NCI-H446 (cell line): ENCODE measurements at regions not wholly inside any gene's neighbourhood (a gene's known extent, or its start where the extent isn't known, plus 50 kb on each side); places are given as distances from the start of the nearest gene placed in this dataset.

Source experiments
- DNase-seq, 2 experiments: peaks; one replicate each; lab custom pipeline; 2025; lab: John Stamatoyannopoulos, UW

DNA sequence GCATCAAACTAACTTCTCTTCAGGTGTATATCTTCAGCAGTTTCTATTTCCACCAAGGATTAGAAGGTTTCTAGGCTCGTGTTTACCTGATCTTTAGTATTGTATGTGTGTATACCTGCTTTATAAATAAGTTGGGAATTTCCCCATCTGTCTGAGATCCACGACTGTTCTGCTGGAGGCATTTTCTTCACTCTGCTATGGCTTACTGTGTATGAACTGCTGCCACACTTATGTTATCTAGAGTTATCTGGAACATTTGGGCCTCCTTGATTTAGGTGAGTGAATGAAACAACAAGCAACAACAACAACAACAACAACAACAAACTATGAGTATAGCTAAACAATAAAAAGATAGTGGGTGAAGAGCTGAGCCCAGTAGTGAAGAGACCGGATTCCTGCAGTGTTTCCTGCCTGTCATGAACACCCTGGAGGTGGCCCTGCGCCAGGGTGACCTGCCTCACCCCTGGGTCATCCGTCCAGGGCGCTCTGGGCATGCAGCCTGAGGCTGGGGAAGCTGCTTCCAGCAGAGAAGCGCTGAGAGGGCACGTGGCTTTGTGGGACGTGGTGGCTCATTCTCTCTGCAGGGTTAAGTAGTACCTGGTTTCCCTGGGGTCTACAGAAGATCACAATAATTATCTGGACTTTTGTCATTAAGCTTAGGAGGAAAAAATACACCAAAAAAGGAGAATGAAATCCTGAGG is 56.1 kb upstream of the GATA6 start:
- no peak for DNase-seq

DNA sequence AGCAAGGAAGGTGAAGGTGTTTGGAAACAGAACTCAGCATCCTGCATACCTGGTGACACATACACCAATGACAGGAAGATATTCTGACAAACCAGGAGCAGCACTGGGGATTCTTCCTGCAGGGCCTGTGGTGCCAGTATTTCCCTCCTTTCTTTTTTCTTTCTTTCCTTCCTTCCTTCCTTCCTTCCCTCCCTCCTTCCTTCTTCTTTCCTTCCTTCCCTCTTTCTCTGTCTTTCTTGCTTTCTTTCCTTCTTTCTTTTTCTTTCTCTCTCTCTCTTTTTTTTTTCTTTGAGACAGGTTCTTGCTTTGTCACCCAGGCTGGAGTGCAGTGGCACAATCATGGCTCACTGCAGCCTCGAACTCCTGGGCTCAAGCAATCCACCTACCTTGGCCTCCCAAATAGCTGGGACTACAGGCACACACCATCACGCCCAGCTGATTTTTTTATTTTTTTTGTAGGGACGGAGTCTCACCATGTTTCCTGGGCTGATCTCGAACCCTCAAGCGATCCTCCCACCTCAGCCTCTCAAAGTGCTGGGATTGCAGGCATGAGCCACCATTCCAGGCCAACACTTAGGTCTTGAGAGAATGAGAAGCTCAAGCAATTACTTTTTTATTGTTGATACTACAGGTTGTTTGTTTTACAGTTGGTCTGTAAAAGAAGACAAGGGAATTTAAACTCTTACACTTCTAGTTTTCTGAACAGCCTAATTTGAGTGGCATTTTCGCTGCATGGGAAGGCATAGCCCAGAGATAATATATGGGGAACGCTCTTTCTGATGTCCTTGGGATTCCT is 54.7 kb upstream of the GATA6 start:
- DNase-seq, result no peak

DNA sequence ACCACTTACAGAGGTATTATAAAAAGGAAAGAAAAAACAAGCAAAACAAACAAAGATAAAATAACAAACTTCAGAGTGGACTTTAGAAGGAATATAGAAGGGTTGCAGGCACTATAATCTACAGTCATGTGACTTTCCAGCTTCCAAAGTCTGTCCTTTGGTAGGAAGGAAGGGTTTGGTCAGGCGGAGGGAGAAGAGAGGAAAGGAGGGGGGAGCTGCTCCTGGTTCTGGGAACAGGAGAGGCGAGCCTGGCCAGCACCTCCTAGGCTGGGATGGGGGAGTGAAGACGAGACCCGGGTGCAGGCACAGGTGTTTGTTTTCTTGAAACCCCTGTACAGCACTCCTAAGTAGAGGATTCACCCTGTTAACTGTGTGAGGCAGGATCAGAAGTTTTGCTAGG is 53.8 kb upstream of the GATA6 start:
- DNase-seq, result no peak
